ENCODE measurements at regions not wholly inside any gene's neighbourhood (a gene's known extent, or its start where the extent isn't known, plus 50 kb on each side); places are given as distances from the start of the nearest gene placed in this dataset.

DNA sequence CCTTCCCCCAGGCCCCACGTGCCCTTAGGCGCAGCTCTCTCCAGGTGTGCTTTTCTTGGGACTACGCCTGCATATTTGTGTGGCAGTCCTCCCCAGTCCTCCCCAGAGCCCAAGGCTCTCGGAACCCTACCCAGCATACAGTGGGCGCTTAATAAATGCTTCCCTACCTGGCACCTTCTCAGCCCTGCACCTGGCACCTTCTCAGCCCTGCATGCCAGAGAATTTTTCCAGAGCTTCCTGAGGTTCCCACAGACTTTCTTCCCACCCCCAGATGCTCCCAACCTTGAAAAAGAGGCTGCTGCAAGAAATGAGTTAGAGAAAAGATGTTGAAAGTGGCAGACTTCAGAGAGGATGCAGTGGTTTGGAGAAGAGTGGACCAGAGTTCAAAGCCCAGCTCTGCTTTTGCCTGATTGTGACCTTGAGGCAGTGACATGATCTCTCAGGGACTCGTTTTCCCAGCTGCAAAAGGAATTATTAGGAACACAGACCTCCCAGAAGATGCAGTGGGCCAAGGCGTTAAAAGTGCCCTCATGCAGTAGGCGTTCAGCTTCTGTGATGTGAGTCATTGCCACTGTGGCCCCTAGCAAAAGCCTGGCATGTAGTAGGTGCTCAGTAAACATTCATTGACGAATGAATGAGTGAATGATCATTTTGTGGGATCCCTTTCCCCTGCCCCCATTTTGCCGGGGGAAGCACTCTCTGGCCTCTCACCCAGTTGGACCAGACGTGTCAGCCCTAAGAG lies 167.2 kb downstream of the PHETA1 start:
- no peak overlapping the region for H3K27ac Mint-ChIP-seq
- no peak overlapping the region for H3K4me3 Mint-ChIP-seq
- no peaks in the 10 kb centered on the region for H3K36me3 Mint-ChIP-seq
- peaks cover 22 to 27% of the 10 kb centered on the region in 2 donors for H3K27me3 Mint-ChIP-seq
- H3K9me3 Mint-ChIP-seq = no peaks in the 10 kb centered on the region
- no peak for DNase-seq (ENCODE audit: low spot score)
- ATAC-seq = no peak
- peaks cover 0 to 6% of the 10 kb centered on the region in 2 donors for H3K4me1 Mint-ChIP-seq (ENCODE audit: low read depth in 2 of 2)

GRCh38 chr12:111201036-111201435 lies 167.9 kb downstream of the PHETA1 start:
- H3K27ac Mint-ChIP-seq = no peak overlapping the region
- H3K4me1 Mint-ChIP-seq (ENCODE audit: low read depth in 2 of 2) = peaks cover 0 to 6% of the 10 kb centered on the region in 2 donors
- peaks cover 22 to 23% of the 10 kb centered on the region in 2 donors for H3K27me3 Mint-ChIP-seq
- no peak overlapping the region for H3K4me3 Mint-ChIP-seq
- no peak for ATAC-seq
- H3K9me3 Mint-ChIP-seq = no peaks in the 10 kb centered on the region
- no peaks in the 10 kb centered on the region for H3K36me3 Mint-ChIP-seq
- no peak for DNase-seq (ENCODE audit: low spot score)

DNA sequence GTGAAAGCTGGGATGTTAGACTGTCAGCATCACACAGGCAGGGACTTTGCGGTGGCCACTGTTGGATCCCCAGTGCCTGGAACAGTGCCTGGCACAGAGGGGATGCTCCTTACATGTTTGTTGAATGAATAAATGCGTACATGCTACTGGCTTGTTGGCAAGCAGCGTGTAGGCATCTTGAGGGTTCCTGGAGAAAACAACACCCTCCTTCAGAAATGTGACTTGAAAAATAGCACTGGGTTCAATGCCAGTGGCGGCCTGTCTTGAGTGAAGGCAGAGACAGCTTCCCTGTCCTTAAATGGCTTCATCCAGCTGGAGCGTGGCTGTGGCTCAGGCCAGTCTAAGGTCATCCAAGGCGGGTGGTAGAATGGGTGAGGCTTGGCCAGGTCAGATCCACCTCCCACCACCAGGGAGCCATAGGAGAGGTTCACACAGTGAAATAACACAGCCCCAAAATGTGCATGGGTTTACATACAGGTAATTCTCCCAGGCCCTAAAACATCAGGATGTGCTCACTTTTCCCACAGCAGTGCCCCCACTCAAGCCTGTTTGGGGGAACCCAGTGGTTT lies 171.4 kb downstream of the PHETA1 start:
- H3K4me1 Mint-ChIP-seq (ENCODE audit: low read depth in 2 of 2) = peaks cover 0 to 6% of the 10 kb centered on the region in 2 donors
- H3K36me3 Mint-ChIP-seq = no peaks in the 10 kb centered on the region
- no peak for ATAC-seq
- no peak overlapping the region for H3K27ac Mint-ChIP-seq
- peaks cover 23 to 27% of the 10 kb centered on the region in 2 donors for H3K27me3 Mint-ChIP-seq
- H3K4me3 Mint-ChIP-seq = no peak overlapping the region
- H3K9me3 Mint-ChIP-seq = no peaks in the 10 kb centered on the region
- DNase-seq (ENCODE audit: low spot score) = no peak

DNA sequence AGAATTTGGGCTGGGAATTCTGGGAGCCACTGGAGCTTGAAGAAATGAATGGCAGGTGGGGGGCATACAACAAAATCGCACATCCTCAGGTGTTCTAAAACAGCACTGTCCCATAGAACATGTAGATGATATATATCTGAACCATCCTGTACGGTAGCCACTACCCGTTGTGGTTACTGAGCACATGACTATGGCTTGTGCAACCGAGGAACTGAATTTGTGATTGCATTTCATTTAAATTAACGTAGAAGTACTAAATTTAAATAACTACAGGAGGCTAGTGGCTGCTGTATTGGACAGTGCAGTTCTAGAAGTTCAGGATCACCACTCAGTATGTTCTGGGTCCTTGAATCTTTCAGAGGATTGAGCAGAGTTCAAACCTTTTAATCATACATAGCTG lies 172.4 kb downstream of the PHETA1 start:
- no peak for DNase-seq (ENCODE audit: low spot score)
- ATAC-seq = no peak
- Mint-ChIP-seq H3K4me3 (no peak overlapping the region), H3K27me3 (peaks cover 20 to 22% of the 10 kb centered on the region in 2 donors), H3K27ac (no peak overlapping the region), H3K4me1 (ENCODE audit: low read depth in 2 of 2) (peaks cover 0 to 3% of the 10 kb centered on the region in 2 donors), H3K9me3 (no peaks in the 10 kb centered on the region), H3K36me3 (no peaks in the 10 kb centered on the region)

DNA sequence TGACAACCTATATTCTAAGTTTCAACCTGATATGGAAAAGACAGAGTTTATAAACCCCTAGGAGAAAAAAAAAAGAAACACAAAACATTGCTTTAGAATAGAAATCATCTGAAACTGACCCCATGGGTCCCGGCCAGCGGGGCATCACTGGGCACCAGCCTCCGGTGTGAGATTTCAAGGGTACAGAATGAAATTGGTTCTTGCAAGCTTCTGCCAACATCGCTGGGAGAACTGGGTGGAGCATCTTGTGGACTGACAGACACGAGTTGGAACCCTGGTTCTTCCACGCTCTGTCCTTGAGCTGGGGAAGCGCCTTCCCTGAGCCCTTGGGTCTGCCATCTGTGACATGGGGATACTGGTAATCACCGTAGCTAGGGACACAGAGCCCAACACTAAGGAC lies 173.6 kb downstream of the PHETA1 start:
- ATAC-seq (no peak), DNase-seq (ENCODE audit: low spot score) (no peak)
- Mint-ChIP-seq H3K9me3 (no peaks in the 10 kb centered on the region), H3K27ac (no peak overlapping the region), H3K4me1 (ENCODE audit: low read depth in 2 of 2) (no peaks in the 10 kb centered on the region), H3K4me3 (no peak overlapping the region), H3K27me3 (peaks cover 16% of the 10 kb centered on the region in 2 donors), H3K36me3 (no peaks in the 10 kb centered on the region)

DNA sequence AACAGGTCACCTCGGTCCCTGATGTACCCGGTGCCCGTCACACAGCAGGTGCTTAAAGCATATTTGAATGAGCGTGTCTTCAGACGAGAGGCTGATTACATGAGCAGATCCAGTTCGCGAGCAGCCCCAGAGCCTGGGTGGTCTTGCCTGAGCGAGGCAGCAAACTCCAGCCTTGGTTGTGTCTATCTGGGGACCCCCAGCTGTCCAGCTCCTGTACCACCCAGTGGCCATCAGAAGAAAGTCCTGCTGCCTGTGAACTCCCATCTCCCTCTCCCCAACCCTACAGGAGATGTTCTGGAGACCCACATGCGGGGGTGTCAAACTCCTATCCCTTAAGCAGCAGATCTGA lies 174.2 kb downstream of the PHETA1 start:
- no peak for DNase-seq (ENCODE audit: low spot score)
- ATAC-seq = no peak
- no peaks in the 10 kb centered on the region for H3K4me1 Mint-ChIP-seq (ENCODE audit: low read depth in 2 of 2)

GRCh38 chr12:111193977-111194702 lies 174.8 kb downstream of the PHETA1 start:
- ATAC-seq = no peak
- Mint-ChIP-seq H3K27me3 (peaks cover 8 to 16% of the 10 kb centered on the region in 2 donors), H3K36me3 (no peaks in the 10 kb centered on the region), H3K4me3 (no peak overlapping the region), H3K4me1 (ENCODE audit: low read depth in 2 of 2) (no peaks in the 10 kb centered on the region), H3K27ac (no peak overlapping the region), H3K9me3 (no peaks in the 10 kb centered on the region)
- no peak for DNase-seq (ENCODE audit: low spot score)

More for the DNA sequence above, 174.2 kb downstream of the PHETA1 start:
- H3K36me3 Mint-ChIP-seq = no peaks in the 10 kb centered on the region
- peaks cover 13 to 18% of the 10 kb centered on the region in 2 donors for H3K27me3 Mint-ChIP-seq
- H3K4me3 Mint-ChIP-seq = no peak overlapping the region
- H3K9me3 Mint-ChIP-seq = no peaks in the 10 kb centered on the region
- H3K27ac Mint-ChIP-seq = no peak overlapping the region

- Mint-ChIP-seq H3K27me3 (peaks cover 8 to 16% of the 10 kb centered on the region in 2 donors), H3K36me3 (no peaks in the 10 kb centered on the region), H3K4me3 (no peak overlapping the region), H3K4me1 (ENCODE audit: low read depth in 2 of 2) (no peaks in the 10 kb centered on the region), H3K9me3 (no peaks in the 10 kb centered on the region), H3K27ac (no peak overlapping the region)
- no peak for ATAC-seq
- no peak for DNase-seq (ENCODE audit: low spot score)
These were observed 175.4 kb downstream of the PHETA1 start for GRCh38 chr12:111193496-111193895.

DNA sequence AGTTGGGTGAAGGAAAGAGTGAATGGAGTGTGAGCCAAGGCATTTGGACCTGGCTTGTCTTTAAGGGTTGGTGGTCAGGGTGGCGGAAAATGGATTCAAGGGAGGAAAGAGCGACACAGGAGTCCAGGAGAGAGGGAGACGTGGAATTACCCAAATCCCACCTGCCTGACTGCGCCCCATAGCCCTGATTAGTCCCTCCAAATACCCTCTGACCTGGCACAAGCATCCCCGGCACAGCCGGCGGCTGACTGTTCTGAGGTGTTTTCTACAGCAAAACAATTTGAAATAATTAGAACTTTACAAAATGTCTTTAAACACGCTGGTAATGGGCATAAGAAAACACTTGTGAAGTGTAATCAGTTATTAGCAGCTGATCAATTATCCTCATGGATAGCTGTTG lies 175.8 kb downstream of the PHETA1 start:
- Mint-ChIP-seq H3K27me3 (peaks cover 13 to 16% of the 10 kb centered on the region in 2 donors), H3K36me3 (no peaks in the 10 kb centered on the region)
- no peak for DNase-seq (ENCODE audit: low spot score)

DNA sequence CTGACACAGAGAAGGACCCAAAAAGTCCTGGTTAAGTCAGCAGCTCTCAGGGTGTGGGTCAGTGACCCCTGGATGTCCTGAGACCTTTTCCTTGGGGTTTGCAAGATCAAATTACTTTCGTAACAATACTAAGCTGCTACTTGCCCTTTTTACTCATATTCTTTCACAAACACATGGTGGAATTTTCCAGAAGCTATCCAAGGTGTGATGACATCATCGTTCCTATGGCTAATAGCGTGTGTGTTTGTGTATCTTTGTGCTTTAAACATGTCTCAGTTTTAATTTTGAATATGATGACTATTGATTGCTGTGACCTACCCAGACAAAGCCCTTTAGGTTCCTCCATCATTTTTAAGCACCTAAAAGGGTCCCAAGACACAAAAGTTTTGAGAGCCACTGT lies 176.2 kb downstream of the PHETA1 start:
- ATAC-seq (no peak), DNase-seq (ENCODE audit: low spot score) (no peak)
- no peaks in the 10 kb centered on the region for H3K4me1 Mint-ChIP-seq (ENCODE audit: low read depth in 2 of 2)
- H3K4me3 Mint-ChIP-seq = no peak overlapping the region
- H3K9me3 Mint-ChIP-seq = no peaks in the 10 kb centered on the region
- H3K36me3 Mint-ChIP-seq = no peaks in the 10 kb centered on the region
- no peak overlapping the region for H3K27ac Mint-ChIP-seq
- peaks cover 16% of the 10 kb centered on the region in 2 donors for H3K27me3 Mint-ChIP-seq

More for the DNA sequence above, 175.8 kb downstream of the PHETA1 start:
- Mint-ChIP-seq H3K27ac (no peak overlapping the region), H3K4me1 (ENCODE audit: low read depth in 2 of 2) (no peaks in the 10 kb centered on the region), H3K9me3 (no peaks in the 10 kb centered on the region), H3K4me3 (no peak overlapping the region)
- no peak for ATAC-seq

GRCh38 chr12:111190741-111191526 lies 178.0 kb downstream of the PHETA1 start:
- Mint-ChIP-seq H3K9me3 (no peaks in the 10 kb centered on the region), H3K36me3 (no peaks in the 10 kb centered on the region), H3K4me1 (ENCODE audit: low read depth in 2 of 2) (no peaks in the 10 kb centered on the region), H3K27me3 (peaks cover 9 to 16% of the 10 kb centered on the region in 2 donors), H3K4me3 (no peak overlapping the region), H3K27ac (no peak overlapping the region)
- DNase-seq (ENCODE audit: low spot score) (no peak), ATAC-seq (no peak)

DNA sequence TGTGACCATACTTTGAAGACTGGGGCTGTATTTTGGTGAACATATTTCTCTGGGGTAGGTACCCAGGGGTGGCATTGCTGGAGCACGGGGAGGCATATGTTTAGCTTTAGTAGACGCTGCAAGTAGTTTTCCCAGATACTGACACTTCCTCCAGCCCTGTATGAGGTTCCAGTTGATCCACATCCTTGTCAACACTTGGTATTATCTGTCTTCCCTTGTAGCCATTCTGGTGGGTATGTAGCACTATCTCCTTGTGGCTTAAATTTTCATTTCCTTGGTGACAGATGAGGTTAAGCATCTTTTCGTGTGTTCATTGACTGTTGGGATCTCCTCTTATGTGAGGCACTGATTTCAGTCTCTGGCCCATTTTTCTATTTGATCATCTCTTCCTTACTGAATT lies 179.1 kb downstream of the PHETA1 start:
- Mint-ChIP-seq H3K27me3 (peaks cover 7 to 16% of the 10 kb centered on the region in 2 donors), H3K36me3 (no peaks in the 10 kb centered on the region), H3K4me1 (ENCODE audit: low read depth in 2 of 2) (no peaks in the 10 kb centered on the region), H3K27ac (no peak overlapping the region), H3K4me3 (no peak overlapping the region), H3K9me3 (no peaks in the 10 kb centered on the region)
- DNase-seq (ENCODE audit: low spot score) (no peak), ATAC-seq (no peak)

DNA sequence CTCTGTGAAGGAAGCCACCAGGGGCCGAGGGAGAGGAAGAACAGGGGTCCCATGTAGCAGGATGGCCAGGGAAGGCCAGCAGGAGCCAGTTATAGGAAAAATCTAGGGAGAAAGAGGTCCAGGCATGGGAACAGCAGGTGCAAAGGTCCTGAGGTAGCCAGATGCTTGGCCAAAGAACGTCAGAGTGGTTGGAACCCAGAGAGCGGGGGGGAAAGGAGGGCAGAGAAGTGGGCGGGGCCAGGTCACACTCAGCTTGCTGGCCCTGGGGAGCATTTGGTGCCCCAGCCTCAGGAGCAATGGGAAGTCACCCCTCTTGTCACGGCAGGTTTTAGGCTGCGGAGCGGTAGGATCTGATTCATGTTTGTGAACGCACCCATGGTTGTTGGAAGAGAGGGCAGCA lies 180.5 kb downstream of the PHETA1 start:
- no peaks in the 10 kb centered on the region for H3K4me1 Mint-ChIP-seq (ENCODE audit: low read depth in 2 of 2)
- H3K4me3 Mint-ChIP-seq = no peak overlapping the region
- ATAC-seq = no peak
- H3K9me3 Mint-ChIP-seq = no peaks in the 10 kb centered on the region
- peaks cover 7 to 22% of the 10 kb centered on the region in 2 donors for H3K27me3 Mint-ChIP-seq
- no peak overlapping the region for H3K27ac Mint-ChIP-seq
- no peaks in the 10 kb centered on the region for H3K36me3 Mint-ChIP-seq
- no peak for DNase-seq (ENCODE audit: low spot score)
